DND-41 (cell line): ENCODE measurements at regions not wholly inside any gene's neighbourhood (a gene's known extent, or its start where the extent isn't known, plus 50 kb on each side); places are given as distances from the start of the nearest gene placed in this dataset.

Experiments
- ATAC-seq: fragments of 200-7000 bp; cut with Tn5 transposase; 3 replicates; pipeline ENCODE4 v1.9.1; 2021; ENCODE audit warnings: low read depth; ENCODE audit not compliant: insufficient read depth
- DNase-seq: peaks from one replicate; pipeline ENCODE4 v3.0.0-alpha.2; 2020
- H2AFZ ChIP-seq: 2 replicates; pipeline ENCODE4 v1.6.0; 2012; ENCODE audit warnings: low read depth, low read length
- H3K27ac ChIP-seq: 2 replicates; pipeline ENCODE4 v1.5.1; 2012; ENCODE audit warnings: low read length, inconsistent platforms
- H3K27me3 ChIP-seq: fragments of 200-600 bp; sonication (generic); 2 replicates; pipeline ENCODE4 v1.6.0; 2012; ENCODE audit warnings: low read length, mild to moderate bottlenecking, inconsistent platforms; ENCODE audit not compliant: insufficient read depth, poor library complexity
- H3K36me3 ChIP-seq: 2 replicates; pipeline ENCODE4 v1.5.1; 2012; ENCODE audit warnings: low read length, inconsistent platforms; ENCODE audit not compliant: insufficient read depth
- H3K4me1 ChIP-seq: 2 replicates; pipeline ENCODE4 v1.5.1; 2012; ENCODE audit warnings: mild to moderate bottlenecking, low read length; ENCODE audit not compliant: insufficient read depth
- H3K4me2 ChIP-seq: 2 replicates; pipeline ENCODE4 v1.6.0; 2012; ENCODE audit warnings: mild to moderate bottlenecking, moderate library complexity, low read length, inconsistent platforms; ENCODE audit not compliant: insufficient read depth
- H3K4me3 ChIP-seq, 2 experiments: fragments of 200-600 bp in 1 of 2; shearing (Covaris generic) in 1 of 2; 2 replicates each; pipeline ENCODE4 v1.5.1; 2012 to 2016; ENCODE audit warnings: inconsistent platforms in 2 of 2, low read length in 2 of 2, mild to moderate bottlenecking in 2 of 2, low read depth in 1 of 2, moderate library complexity in 1 of 2
- H3K79me2 ChIP-seq: 2 replicates; pipeline ENCODE4 v1.6.0; 2012; ENCODE audit warnings: low read length, inconsistent platforms; ENCODE audit not compliant: insufficient read depth
- H3K9ac ChIP-seq: 2 replicates; pipeline ENCODE4 v1.6.0; 2012; ENCODE audit warnings: low read depth, mild to moderate bottlenecking, inconsistent platforms, low read length, moderate library complexity
- H3K9me3 ChIP-seq: 2 replicates; pipeline ENCODE4 v1.5.1; 2012; ENCODE audit warnings: low read length, moderate library complexity, mild to moderate bottlenecking, inconsistent platforms; ENCODE audit not compliant: insufficient read depth, severe bottlenecking
- H4K20me1 ChIP-seq: 2 replicates; pipeline ENCODE4 v1.6.0; 2012; ENCODE audit warnings: low read length; ENCODE audit not compliant: insufficient read depth
- CTCF ChIP-seq: IDR thresholded peaks from 2 replicates; pipeline ENCODE4 v1.5.1; 2012; ENCODE audit warnings: borderline replicate concordance, low read length, moderate library complexity, mild to moderate bottlenecking; ENCODE audit not compliant: poor library complexity, severe bottlenecking; ENCODE audit errors: extremely low read depth
- EZH2 ChIP-seq: IDR thresholded peaks from 3 replicates; pipeline ENCODE4 v1.6.1; 2012; ENCODE audit warnings: borderline replicate concordance, low read depth, mild to moderate bottlenecking, moderate library complexity, low read length, inconsistent platforms; ENCODE audit not compliant: severe bottlenecking

- DNase-seq (no peak), ATAC-seq (no peak)
- H3K27ac ChIP-seq = no peak overlapping the region
- no peak overlapping the region for H3K4me2 ChIP-seq
- H4K20me1 ChIP-seq = no peaks in the 10 kb centered on the region
- H2AFZ ChIP-seq = no peak overlapping the region
- no peak overlapping the region for H3K9ac ChIP-seq
- no peaks in the 10 kb centered on the region for H3K36me3 ChIP-seq
- no peaks in the 10 kb centered on the region for H3K9me3 ChIP-seq
- peaks cover 3% of the 10 kb centered on the region for H3K27me3 ChIP-seq
- TF ChIP-seq CTCF (no peak), EZH2 (no peak)
- no peaks in the 10 kb centered on the region for H3K79me2 ChIP-seq
- no peak overlapping the region for H3K4me3 ChIP-seq
- no peaks in the 10 kb centered on the region for H3K4me1 ChIP-seq
These were observed 159.1 kb upstream of the KCNK2 start for GRCh38 chr1:214923278-214923915.

DNA sequence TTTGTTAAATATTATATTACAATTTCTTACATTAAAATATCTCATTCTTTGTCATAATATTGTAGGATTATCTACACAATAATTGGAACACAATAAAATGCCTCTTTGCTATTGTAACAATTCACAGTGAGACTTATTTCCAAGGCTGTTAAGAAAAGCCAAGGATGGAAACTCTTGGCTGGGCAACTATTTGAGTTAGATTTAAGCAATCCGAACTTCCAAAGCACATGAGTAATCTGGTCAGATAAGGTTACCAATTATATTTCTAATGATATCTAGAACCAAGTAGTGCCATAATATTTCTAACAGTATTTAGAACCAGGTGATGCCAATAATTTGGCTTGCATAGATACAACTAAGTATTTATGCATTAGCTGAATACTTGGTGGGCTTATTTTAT, 154.7 kb upstream of the KCNK2 start:
- H3K9ac ChIP-seq = no peak overlapping the region
- no peak overlapping the region for H3K4me3 ChIP-seq
- no peaks in the 10 kb centered on the region for H3K4me1 ChIP-seq
- DNase-seq = no peak
- no peak for TF ChIP-seq EZH2
- no peaks in the 10 kb centered on the region for H4K20me1 ChIP-seq
- no peak overlapping the region for H2AFZ ChIP-seq
- H3K27me3 ChIP-seq = no peaks in the 10 kb centered on the region
- H3K9me3 ChIP-seq = no peaks in the 10 kb centered on the region
- no peaks in the 10 kb centered on the region for H3K79me2 ChIP-seq
- H3K36me3 ChIP-seq = no peaks in the 10 kb centered on the region
- H3K4me2 ChIP-seq = no peak overlapping the region
- ATAC-seq = no peak
- H3K27ac ChIP-seq = no peak overlapping the region

GRCh38 chr1:214928574-214928973, 154.0 kb upstream of the KCNK2 start:
- H3K4me3 ChIP-seq = no peak overlapping the region
- H4K20me1 ChIP-seq = no peaks in the 10 kb centered on the region
- DNase-seq = no peak
- no peak for ATAC-seq
- H2AFZ ChIP-seq = no peak overlapping the region
- H3K4me2 ChIP-seq = no peak overlapping the region
- H3K36me3 ChIP-seq = no peaks in the 10 kb centered on the region
- no peaks in the 10 kb centered on the region for H3K79me2 ChIP-seq
- no peaks in the 10 kb centered on the region for H3K27me3 ChIP-seq
- H3K9me3 ChIP-seq = no peaks in the 10 kb centered on the region
- TF ChIP-seq EZH2 (no peak), CTCF (no peak)
- no peak overlapping the region for H3K9ac ChIP-seq
- no peaks in the 10 kb centered on the region for H3K4me1 ChIP-seq
- no peak overlapping the region for H3K27ac ChIP-seq

DNA sequence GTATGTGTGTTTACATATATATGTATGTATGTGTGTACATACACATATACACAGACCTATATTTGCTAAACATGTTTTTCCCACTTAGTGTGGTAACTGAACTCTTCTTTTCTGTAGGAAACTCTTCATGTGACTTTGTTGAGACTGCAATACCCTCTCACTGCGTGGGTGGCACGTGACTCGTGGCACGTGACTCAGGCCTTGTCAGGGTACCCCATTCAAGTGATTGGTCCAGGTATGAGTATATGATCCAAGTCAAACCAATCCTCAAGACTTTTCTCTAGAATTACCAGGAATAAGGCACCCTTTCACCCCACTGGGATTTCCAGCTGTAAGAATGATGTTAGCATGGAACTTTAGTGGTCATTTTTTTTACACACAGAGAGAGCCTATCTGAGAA, 149.2 kb upstream of the KCNK2 start:
- no peaks in the 10 kb centered on the region for H3K27me3 ChIP-seq
- no peaks in the 10 kb centered on the region for H3K9me3 ChIP-seq
- H3K4me3 ChIP-seq = no peak overlapping the region
- H3K4me2 ChIP-seq = no peak overlapping the region
- H3K9ac ChIP-seq = no peak overlapping the region
- H3K4me1 ChIP-seq = no peaks in the 10 kb centered on the region
- H3K36me3 ChIP-seq = no peaks in the 10 kb centered on the region
- DNase-seq (no peak), ATAC-seq (no peak)
- H3K79me2 ChIP-seq = no peaks in the 10 kb centered on the region
- TF ChIP-seq EZH2 (no peak), CTCF (no peak)
- no peak overlapping the region for H2AFZ ChIP-seq
- H4K20me1 ChIP-seq = no peaks in the 10 kb centered on the region
- H3K27ac ChIP-seq = no peak overlapping the region
